H4 (cell line): ENCODE measurements at regions not wholly inside any gene's neighbourhood (a gene's known extent, or its start where the extent isn't known, plus 50 kb on each side); places are given as distances from the start of the nearest gene placed in this dataset.

Source experiments
- DNase-seq: peaks from one replicate; pipeline ENCODE4 v3.0.0-alpha.2; 2015; ENCODE audit warnings: low spot score

DNA sequence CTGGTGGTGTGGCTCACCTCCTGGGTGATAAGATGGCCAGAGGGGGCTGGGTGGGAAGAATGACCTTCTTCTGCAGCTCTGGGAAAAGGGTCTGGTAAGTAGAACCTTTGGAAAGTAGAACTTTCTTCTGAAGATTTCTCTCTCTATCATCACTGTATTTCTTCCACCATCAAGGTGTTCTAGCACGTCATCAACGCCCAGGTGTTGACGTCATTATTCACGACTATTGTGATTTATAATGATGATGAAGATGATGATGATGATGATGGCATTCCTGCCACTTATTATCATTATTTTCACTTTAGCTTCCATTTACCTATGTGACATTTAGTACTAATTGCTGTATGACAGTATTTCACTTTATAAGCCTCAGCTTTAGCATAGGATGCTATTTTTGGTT is 525.6 kb upstream of the ADARB2 start:
- no peak for DNase-seq

GRCh38 chr10:2262333-2262732 is 525.0 kb upstream of the ADARB2 start:
- DNase-seq, result no peak

- DNase-seq, result no peak
These were observed 518.9 kb upstream of the ADARB2 start for GRCh38 chr10:2256241-2256640.

GRCh38 chr10:2252096-2252495 is 514.8 kb upstream of the ADARB2 start:
- no peak for DNase-seq

- no peak for DNase-seq
These were observed 514.3 kb upstream of the ADARB2 start for GRCh38 chr10:2251631-2252030.

- no peak for DNase-seq
These were observed 509.4 kb upstream of the ADARB2 start for GRCh38 chr10:2246747-2247146.

DNA sequence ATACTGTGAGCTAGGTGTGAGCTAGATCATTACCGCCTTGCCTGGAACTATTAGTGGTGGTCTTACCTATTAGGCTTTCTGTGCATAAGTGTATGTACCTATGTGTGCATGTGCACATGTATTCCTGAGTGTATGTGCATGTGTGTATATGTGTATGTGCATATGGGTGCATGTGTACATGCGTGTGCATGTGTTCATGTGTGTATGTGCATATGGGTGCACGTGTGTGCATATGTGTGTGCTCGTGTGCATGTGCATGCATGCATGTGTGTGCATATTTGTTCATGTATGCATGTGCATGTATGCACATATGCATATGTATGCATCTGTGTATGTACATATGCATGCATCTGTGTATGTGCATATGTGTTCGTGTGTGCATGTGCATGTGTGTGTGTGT is 508.3 kb upstream of the ADARB2 start:
- DNase-seq, result no peak

- DNase-seq, result no peak
These were observed 507.1 kb upstream of the ADARB2 start for GRCh38 chr10:2244471-2244870.

DNA sequence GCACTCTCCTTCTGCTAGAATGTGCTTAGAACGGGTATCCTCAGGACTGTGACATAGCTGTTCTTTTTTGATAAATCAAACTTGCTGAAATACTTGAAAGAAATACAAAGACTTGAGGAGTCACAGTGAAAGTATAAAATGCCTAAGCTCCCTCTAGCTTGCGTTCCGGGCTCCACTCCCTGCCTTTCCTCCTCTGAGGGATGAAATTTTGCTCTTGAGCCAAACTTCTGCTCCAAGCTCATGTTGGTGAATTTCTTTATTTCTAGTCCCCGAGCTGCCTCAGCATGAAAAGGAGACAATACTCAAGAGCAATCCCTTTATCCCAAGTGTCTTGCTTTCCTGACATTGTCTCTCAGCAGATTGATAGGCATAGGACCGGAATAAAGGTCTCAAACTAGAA is 499.6 kb upstream of the ADARB2 start:
- no peak for DNase-seq

GRCh38 chr10:2232479-2232878 is 495.2 kb upstream of the ADARB2 start:
- DNase-seq, result no peak

DNA sequence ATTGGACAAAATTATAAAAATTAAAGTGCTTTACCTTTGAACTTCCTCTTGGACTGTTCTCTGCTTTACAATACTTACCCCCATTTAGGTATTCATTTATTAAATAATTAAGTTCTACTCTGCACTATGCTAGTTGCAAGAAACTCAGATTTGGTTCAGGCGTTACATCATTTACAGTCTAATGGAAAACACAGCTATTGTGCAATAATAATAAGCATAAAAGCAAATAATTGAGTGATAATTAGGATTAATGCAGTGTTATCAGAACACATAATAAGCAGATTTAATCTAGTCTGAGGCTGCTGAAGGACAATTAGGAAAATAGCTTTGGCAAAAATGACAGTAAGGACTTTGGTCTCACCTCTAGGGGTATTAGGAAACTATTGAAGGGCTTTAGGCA is 493.2 kb upstream of the ADARB2 start:
- no peak for DNase-seq

- DNase-seq, result no peak
These were observed 491.1 kb upstream of the ADARB2 start for GRCh38 chr10:2228320-2228901.

DNA sequence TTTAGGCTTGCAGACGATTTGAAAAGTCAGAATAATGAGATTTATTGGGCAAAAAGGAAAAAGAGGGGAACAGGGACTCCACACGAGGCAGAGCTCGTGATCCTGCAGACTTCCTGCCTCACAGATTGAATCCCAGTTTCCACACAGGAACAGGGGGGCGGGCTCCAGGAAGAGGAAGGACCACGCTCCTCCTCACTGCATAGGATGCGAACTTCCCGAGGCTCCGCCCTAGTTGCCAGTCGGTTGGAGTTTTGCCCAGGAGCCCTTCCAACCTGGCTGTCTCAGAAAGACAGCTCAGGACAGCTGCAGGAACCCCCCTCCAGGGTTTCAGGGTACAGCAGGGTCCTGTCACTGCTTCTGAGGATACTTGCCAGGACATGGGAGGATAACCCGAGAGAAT is 488.3 kb upstream of the ADARB2 start:
- DNase-seq, result no peak

DNA sequence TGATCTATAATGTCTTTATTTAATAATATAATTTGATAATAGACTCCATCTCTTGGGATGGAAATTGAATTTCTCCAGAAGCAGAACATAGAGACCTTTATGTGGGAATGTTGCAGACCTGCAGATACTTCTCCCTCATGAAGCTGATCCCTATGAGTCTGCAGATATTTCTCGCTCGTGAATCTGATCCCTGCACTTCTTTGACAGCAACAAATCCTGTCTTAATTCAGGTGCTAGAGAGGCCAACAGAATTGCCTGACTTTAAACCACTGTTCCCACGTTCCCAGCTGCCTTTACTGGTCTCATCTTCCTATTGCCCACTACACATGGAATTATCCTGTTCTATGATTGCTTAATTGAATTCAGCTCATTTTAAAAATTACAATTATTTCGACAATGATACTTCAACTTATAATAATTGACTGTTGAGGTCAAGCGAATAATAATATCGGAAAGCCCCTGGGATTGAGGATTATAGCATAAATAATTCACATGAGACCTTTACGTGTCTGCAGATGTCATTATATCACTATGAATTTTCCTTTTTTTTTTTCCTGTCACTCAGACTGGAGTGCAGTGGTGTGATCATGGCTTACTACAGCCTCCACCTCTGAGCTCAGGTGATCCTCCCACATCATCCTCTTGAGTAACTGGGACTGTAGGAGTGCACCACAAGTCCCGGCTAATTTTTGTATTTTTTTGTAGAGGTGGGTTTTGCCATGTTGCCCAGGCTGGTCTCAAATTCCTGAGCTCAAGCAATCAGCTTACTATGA is 486.4 kb upstream of the ADARB2 start:
- DNase-seq, result no peak

GRCh38 chr10:2222631-2223030 is 485.3 kb upstream of the ADARB2 start:
- no peak for DNase-seq

- DNase-seq, result peak; percentile 8
These were observed 477.5 kb upstream of the ADARB2 start for GRCh38 chr10:2214805-2215204.

GRCh38 chr10:2214092-2214491 is 476.8 kb upstream of the ADARB2 start:
- peak; percentile 39 for DNase-seq

DNA sequence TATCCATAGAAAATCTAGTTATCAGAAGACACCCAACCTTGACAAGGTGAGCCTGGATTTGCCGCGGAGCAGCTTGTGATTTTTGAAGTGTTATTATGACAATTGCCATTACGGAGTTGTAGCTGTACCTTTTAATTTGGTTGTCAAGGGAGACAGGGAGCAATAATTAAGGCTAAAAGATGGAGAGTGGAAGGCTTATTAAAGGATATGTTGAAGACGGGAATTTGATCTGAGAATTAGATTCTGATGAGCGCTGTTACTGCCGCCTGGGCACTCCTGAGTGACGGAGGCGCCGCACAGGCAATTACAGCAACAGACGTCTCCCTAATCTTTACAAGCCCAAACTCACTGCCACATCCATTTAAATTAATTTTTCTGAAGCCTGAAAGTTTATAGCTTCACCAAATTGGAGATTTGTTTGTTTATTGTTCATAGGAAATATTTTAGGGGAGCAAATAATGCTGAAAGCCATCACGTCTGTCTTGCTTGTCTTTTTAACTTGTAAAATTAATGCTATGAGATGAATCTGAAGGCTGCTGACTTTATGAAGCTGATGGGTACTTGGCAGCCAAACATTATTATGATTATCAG is 475.0 kb upstream of the ADARB2 start:
- no peak for DNase-seq

- DNase-seq, result no peak
These were observed 472.8 kb upstream of the ADARB2 start for GRCh38 chr10:2210088-2210487.

GRCh38 chr10:2208106-2208505 is 470.8 kb upstream of the ADARB2 start:
- DNase-seq, result no peak

DNA sequence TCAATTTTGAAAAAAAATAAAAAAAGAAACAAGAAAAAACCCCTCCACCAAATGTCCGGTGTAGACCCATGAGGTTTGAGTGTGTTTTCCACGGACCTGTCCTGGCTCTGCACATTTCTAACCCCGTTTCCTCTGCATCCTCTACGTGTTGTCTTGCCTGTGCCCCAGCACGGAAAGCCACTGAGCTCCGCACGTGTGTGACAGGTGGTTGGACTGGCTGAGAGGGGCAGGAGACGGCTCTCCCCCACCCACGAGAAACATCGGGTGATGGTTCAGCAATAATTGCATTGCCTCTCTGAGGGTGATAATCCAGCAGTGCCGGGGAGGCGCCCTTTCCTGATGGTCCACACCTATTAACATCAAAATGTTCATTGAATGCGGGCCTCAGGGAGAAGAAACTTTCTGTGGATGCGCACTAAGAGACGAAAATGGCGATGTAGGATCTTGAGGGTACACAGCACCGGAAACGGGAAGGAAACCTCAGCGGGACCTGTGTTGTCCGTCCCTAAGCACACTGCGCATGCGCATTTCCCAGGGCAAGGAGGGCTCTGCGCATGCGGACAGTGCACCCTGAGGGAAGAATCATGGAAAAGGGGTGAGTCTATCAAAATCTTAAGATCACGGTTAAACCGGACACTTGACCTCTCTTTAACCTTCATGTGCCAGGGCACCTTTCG is 470.1 kb upstream of the ADARB2 start:
- no peak for DNase-seq

DNA sequence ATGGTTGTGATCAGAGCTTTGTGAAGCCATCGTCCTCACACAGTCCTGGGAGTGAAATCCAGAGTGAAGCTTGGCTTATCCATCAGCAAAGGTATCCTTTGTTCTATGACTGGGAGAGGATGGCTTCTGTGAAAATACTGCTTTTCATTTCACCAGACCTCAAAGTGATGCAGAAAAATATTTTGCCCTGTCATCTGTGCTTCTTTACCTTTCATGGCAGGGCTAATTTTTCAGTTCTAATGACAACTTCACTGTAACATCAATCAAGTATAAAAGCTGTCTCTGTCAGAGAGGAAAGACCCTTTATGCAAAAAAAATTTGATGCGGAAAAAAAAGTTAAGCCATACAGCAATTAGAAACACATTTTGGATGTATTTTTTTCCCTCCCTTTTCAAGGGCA is 468.1 kb upstream of the ADARB2 start:
- no peak for DNase-seq

GRCh38 chr10:2202401-2202800 is 465.1 kb upstream of the ADARB2 start:
- no peak for DNase-seq
